ENCODE measurements at regions not wholly inside any gene's neighbourhood (a gene's known extent, or its start where the extent isn't known, plus 50 kb on each side); places are given as distances from the start of the nearest gene placed in this dataset.

DNA sequence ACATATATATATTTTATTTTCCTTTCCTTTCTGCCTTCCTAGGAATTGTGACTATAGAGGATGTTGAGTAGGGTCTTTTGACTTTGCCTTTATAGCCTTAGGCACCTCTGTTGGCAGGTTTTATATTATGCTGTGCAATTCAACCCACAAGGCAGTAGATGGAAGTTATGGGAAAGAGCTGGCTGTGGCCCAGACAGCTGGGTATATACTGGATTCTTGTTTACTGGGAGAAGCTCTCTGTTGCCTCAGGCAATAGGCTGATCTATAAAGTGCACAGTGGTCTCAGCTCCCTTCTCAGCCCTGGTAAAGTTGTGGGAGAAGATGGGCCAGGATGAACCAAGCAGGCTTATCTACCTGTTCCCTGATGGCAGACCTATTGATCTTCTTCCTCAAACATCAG lies 342.0 kb downstream of the GBA3 start:
- Histone ChIP-seq H3K4me1 (ENCODE audit: insufficient read depth, low read length) (no peaks in the 10 kb centered on the region), H3K4me3 (replicated peaks in 1 of 3; ENCODE audit: insufficient read depth in 1 of 3, low read depth in 2 of 3, low read length in 3 of 3) (no peak overlapping the region), H3K9ac (ENCODE audit: insufficient read depth, low read depth, low read length) (no peak overlapping the region), H3K4me2 (ENCODE audit: low read depth, low read length) (no peak overlapping the region), H3K27me3 (ENCODE audit: control insufficient read depth in 1 of 2, insufficient read depth in 2 of 2, low read length in 2 of 2) (no peaks in the 10 kb centered on the region), H3K9me3 (ENCODE audit: low read length) (no peaks in the 10 kb centered on the region), H2AFZ (ENCODE audit: low read length) (no peak overlapping the region), H3K36me3 (replicated peaks in 1 of 2; ENCODE audit: control insufficient read depth in 1 of 2, insufficient read depth in 2 of 2, low read length in 2 of 2) (no peaks in the 10 kb centered on the region), H3K79me2 (ENCODE audit: insufficient read depth, low read length) (no peaks in the 10 kb centered on the region), H3K27ac (ENCODE audit: extremely low read length, insufficient read depth, low read length) (no peak overlapping the region), H4K20me1 (ENCODE audit: insufficient read depth, low read length) (no peaks in the 10 kb centered on the region)
- in situ Hi-C loops (cut with HindIII; ENCODE audit: extremely low pct_ligation_motif_present, low pct_unique_long_range_greater_than_20kb) (no loop called here), intact Hi-C loops (cut with micrococcal nuclease; ENCODE audit: unreplicated experiment) (no loop called here)
- CTCF ChIA-PET (ENCODE audit: low intra/inter-chr PET ratio, low total read pairs) = no interaction called here
- no peak for FAIRE-seq
- no peak for ATAC-seq
- POLR2A ChIA-PET = no interaction called here
- BruUV-seq (replicated peaks) = no TSS peak
- TF ChIP-seq, protein P1, sequence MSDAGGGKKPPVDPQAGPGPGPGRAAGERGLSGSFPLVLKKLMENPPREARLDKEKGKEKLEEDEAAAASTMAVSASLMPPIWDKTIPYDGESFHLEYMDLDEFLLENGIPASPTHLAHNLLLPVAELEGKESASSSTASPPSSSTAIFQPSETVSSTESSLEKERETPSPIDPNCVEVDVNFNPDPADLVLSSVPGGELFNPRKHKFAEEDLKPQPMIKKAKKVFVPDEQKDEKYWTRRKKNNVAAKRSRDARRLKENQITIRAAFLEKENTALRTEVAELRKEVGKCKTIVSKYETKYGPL (CRISPR knock-in tag; IDR thresholded peaks at IDR 0.05) = no peak
- no peak for TF ChIP-seq NCOR1 (IDR thresholded peaks at IDR 0.05; ENCODE audit: borderline replicate concordance, low read length)
- no peak for TF ChIP-seq ZNF792 (CRISPR knock-in tag; IDR thresholded peaks at IDR 0.05)
- TF ChIP-seq CHCHD3 (CRISPR knock-in tag; IDR thresholded peaks at IDR 0.05) = no peak
- no peak for TF ChIP-seq ATM (IDR thresholded peaks at IDR 0.05; ENCODE audit: borderline replicate concordance)
- TF ChIP-seq, protein P2, sequence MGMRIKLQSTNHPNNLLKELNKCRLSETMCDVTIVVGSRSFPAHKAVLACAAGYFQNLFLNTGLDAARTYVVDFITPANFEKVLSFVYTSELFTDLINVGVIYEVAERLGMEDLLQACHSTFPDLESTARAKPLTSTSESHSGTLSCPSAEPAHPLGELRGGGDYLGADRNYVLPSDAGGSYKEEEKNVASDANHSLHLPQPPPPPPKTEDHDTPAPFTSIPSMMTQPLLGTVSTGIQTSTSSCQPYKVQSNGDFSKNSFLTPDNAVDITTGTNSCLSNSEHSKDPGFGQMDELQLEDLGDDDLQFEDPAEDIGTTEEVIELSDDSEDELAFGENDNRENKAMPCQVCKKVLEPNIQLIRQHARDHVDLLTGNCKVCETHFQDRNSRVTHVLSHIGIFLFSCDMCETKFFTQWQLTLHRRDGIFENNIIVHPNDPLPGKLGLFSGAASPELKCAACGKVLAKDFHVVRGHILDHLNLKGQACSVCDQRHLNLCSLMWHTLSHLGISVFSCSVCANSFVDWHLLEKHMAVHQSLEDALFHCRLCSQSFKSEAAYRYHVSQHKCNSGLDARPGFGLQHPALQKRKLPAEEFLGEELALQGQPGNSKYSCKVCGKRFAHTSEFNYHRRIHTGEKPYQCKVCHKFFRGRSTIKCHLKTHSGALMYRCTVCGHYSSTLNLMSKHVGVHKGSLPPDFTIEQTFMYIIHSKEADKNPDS (CRISPR knock-in tag; IDR thresholded peaks at IDR 0.05) = no peak
- no peak for TF ChIP-seq ZNF660 (CRISPR knock-in tag; IDR thresholded peaks at IDR 0.05; ENCODE audit: borderline replicate concordance, low read depth)
- TF ChIP-seq, protein P3, sequence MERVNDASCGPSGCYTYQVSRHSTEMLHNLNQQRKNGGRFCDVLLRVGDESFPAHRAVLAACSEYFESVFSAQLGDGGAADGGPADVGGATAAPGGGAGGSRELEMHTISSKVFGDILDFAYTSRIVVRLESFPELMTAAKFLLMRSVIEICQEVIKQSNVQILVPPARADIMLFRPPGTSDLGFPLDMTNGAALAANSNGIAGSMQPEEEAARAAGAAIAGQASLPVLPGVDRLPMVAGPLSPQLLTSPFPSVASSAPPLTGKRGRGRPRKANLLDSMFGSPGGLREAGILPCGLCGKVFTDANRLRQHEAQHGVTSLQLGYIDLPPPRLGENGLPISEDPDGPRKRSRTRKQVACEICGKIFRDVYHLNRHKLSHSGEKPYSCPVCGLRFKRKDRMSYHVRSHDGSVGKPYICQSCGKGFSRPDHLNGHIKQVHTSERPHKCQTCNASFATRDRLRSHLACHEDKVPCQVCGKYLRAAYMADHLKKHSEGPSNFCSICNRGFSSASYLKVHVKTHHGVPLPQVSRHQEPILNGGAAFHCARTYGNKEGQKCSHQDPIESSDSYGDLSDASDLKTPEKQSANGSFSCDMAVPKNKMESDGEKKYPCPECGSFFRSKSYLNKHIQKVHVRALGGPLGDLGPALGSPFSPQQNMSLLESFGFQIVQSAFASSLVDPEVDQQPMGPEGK (CRISPR knock-in tag; IDR thresholded peaks at IDR 0.05) = no peak
- TF ChIP-seq NFIB (CRISPR knock-in tag; IDR thresholded peaks at IDR 0.05; ENCODE audit: borderline replicate concordance) = no peak
- TF ChIP-seq, protein P4, sequence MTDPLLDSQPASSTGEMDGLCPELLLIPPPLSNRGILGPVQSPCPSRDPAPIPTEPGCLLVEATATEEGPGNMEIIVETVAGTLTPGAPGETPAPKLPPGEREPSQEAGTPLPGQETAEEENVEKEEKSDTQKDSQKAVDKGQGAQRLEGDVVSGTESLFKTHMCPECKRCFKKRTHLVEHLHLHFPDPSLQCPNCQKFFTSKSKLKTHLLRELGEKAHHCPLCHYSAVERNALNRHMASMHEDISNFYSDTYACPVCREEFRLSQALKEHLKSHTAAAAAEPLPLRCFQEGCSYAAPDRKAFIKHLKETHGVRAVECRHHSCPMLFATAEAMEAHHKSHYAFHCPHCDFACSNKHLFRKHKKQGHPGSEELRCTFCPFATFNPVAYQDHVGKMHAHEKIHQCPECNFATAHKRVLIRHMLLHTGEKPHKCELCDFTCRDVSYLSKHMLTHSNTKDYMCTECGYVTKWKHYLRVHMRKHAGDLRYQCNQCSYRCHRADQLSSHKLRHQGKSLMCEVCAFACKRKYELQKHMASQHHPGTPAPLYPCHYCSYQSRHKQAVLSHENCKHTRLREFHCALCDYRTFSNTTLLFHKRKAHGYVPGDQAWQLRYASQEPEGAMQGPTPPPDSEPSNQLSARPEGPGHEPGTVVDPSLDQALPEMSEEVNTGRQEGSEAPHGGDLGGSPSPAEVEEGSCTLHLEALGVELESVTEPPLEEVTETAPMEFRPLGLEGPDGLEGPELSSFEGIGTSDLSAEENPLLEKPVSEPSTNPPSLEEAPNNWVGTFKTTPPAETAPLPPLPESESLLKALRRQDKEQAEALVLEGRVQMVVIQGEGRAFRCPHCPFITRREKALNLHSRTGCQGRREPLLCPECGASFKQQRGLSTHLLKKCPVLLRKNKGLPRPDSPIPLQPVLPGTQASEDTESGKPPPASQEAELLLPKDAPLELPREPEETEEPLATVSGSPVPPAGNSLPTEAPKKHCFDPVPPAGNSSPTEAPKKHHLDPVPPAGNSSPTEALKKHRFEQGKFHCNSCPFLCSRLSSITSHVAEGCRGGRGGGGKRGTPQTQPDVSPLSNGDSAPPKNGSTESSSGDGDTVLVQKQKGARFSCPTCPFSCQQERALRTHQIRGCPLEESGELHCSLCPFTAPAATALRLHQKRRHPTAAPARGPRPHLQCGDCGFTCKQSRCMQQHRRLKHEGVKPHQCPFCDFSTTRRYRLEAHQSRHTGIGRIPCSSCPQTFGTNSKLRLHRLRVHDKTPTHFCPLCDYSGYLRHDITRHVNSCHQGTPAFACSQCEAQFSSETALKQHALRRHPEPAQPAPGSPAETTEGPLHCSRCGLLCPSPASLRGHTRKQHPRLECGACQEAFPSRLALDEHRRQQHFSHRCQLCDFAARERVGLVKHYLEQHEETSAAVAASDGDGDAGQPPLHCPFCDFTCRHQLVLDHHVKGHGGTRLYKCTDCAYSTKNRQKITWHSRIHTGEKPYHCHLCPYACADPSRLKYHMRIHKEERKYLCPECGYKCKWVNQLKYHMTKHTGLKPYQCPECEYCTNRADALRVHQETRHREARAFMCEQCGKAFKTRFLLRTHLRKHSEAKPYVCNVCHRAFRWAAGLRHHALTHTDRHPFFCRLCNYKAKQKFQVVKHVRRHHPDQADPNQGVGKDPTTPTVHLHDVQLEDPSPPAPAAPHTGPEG (CRISPR knock-in tag; IDR thresholded peaks at IDR 0.05) = no peak
- no peak for DNase-seq (ENCODE audit: low spot score)

All from HepG2 (cell line).